GM21515 (cell line): ENCODE measurements at regions not wholly inside any gene's neighbourhood (a gene's known extent, or its start where the extent isn't known, plus 50 kb on each side); places are given as distances from the start of the nearest gene placed in this dataset.

Source experiments
- ATAC-seq: cut with Tn5 transposase; IDR thresholded peaks from one replicate; pipeline ENCODE4 v1.9.1; 2021; ENCODE audit not compliant: unreplicated experiment

GRCh38 chr6:137357263-137357947 is 136.8 kb downstream of the OLIG3 start:
- ATAC-seq = no peak

GRCh38 chr6:137353842-137354397 is 134.7 kb upstream of the IFNGR1 start:
- ATAC-seq = no peak

- ATAC-seq = no peak
Observed at GRCh38 chr6:137353346-137353745, 134.2 kb upstream of the IFNGR1 start.

DNA sequence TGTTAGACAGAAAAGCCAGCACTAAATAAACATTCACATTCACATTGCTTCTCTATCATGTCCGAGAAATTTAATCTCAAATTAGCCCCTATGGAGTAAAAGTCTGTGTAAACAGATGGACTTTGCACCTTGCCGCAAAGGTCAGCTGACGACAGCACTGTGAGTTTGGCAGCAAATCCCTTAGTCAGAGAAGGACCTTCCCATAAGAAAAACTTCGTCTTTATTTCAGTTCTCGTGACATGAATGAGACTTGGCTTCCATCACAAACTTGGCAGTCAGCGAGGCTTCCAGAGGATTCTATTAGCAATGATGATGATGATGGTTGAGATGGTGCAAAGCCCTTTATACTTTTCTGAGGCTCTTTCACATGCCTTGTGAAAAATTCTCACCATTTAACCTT is 133.7 kb upstream of the IFNGR1 start:
- ATAC-seq = no peak

DNA sequence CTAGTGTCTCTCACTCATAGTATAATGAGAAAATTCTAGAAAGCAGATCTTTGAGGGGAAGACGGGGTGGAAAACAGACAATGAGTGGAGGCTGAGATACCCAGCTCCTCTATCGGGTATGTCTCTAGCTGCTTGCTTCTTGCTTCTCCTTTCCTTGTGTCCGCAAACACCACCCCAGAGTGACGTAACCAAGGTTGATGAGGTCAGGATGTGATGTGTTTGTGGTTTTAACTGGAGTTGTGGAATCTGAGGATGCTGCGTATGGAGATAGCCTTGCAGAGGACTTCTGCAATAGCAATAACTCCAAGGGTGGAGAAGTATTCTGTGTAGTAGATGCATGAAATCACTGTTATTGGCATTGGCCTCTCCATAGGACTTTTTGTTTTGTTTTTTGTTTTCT is 132.7 kb upstream of the IFNGR1 start:
- ATAC-seq = no peak

- no peak for ATAC-seq
Observed at GRCh38 chr6:137350857-137351256, 131.7 kb upstream of the IFNGR1 start.

DNA sequence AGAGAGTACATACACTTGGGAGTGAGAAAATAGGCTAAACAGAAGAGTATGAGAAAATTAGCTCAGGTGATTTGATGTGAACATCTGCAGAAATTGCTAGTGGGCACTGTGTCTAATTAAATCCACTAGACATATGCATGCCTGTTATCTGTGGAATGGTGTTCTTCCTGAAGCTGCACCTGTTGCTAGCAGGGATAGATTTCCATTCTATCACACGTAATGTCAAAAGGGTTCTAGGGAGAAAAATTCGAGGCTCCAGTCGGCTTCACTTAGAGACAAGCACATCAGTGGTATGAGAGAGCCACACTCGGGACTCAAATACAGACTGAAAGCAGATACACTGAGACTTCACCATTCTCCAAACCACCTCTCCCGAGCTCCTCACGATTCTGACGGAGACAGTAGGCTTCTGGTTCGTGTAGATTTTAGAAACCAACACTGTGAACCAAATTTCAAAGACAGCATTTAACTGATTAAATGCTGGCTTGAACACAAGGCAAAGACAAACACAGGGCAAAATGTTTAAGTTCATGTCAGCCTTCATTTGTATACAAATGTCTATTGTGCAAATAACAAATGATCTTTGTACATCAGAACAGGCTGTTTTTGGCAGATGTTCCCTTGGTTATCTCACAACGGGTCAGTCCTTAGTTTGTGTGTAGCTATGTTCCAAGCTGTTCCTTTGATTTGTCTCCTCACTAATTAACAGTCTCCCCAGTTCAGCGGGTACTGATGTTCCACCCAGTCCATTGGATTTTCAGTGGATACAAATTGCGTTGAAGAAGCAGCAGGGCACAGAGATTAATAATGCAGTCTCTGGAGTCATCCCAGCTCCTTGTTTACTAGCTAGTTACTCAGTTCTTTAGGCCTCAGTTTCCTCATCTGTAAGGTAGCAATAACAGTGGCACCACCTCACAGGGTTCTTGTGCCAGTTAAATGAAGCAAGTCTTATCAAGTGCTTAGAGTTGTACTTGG is 131.0 kb upstream of the IFNGR1 start:
- no peak for ATAC-seq

- ATAC-seq = no peak
Observed at GRCh38 chr6:137348777-137349176, 129.6 kb upstream of the IFNGR1 start.

DNA sequence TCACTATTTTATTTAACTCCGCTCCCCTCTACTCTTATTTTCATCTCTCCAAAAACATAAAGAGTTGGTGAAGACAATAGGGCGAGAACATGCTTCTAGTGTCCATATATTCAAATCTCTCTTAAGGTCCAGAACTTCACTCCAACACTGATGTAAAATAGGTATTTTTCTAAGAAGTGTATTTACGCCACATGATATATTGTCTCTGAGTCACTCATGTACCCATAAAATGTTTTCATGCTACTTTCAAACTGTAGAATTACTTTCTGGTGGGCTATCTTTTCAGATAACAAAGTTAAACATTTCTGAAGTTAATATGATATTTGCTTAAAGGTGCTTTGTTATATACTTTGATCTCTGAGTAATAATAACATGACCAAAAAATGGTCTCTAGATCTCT is 124.1 kb upstream of the IFNGR1 start:
- ATAC-seq = no peak

DNA sequence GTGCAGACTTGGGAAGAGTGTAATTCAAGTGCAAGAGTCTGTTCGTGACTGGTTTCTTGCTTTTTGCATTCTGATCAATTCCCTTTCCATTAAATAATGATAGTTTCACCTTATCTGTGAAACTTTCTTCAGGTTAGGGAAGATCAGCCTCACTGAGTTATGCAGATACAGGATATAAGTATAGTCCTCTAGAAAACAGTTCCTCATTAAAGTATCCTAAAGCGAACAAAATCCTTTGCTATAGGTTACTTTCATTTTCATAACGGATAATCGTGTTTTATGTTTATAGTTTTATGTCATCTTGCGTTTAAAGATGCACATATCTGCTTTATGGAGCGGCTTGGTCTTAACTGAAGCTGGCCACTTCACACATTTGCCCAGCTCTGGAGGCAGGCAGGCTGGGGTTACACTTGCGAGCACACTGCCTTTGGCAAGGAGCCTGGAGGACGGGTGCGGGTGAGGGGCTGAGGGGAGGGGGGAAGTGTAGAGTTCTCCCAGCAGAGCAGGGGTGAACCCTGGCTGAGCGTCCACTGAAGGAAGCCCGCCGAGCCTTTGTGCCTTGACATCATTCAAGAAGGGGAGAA is 123.5 kb upstream of the IFNGR1 start:
- ATAC-seq = no peak

GRCh38 chr6:137341681-137342195 is 122.6 kb upstream of the IFNGR1 start:
- ATAC-seq = no peak

DNA sequence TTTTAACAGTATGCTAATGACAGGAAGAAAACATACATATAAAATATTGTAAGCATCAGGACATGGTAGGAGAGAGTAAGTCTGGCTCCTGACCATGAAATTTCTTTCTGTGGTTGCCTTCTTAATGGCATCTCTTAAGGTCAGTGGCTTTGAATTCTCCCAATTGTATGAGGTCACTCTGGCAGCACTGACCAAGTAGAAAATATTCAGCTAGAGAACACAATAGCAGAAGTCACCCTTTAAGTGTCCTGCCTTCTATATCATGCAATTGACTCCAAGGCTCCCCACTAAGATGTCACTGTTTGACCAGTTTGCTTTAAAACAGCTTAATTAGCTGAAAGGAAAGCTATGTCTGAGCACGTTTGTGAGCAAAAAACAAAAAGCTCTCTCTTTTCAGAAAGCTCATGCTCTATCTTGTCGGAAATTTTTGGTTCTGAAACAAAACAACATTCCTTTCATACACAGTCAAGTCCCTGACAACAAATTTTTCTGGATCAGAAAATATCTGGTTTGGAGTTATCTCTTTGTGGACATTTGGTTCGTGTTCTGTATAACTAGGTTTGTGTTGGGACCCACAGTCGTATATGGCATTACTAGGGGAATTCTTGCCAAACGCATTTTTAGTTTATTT is 120.9 kb upstream of the IFNGR1 start:
- no peak for ATAC-seq

GRCh38 chr6:137334884-137335283 is 115.7 kb upstream of the IFNGR1 start:
- no peak for ATAC-seq

GRCh38 chr6:137334094-137334493 is 114.9 kb upstream of the IFNGR1 start:
- ATAC-seq = no peak

DNA sequence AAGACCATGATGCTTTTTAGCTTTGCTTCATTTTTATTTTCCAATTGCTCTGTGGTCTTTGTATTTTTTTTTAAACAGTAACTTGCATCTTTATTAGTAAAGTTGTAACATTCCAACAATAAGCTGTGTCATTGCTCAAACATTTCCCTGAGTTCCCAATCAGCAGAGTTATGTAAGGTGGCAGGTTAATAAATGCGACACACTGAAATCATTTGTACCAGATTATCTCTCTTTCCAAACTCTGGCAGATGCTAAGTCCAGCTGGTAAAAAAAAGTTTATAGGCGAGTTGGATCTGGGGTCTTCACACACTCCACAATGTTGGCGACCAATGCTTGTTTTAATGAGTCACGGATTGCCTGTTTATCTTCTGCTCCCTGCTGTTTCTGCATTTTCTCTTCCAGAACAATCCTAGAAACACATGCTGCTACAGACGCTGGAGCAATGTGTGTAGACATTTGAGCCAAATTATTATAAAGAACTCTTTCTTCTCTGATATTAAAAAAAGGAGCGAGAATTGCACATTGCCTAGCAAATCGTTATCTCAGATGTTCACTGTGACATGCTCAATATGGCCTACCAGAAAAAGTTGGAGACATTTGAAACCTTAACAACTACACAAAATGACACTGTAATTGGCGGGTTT is 113.6 kb upstream of the IFNGR1 start:
- ATAC-seq = no peak

DNA sequence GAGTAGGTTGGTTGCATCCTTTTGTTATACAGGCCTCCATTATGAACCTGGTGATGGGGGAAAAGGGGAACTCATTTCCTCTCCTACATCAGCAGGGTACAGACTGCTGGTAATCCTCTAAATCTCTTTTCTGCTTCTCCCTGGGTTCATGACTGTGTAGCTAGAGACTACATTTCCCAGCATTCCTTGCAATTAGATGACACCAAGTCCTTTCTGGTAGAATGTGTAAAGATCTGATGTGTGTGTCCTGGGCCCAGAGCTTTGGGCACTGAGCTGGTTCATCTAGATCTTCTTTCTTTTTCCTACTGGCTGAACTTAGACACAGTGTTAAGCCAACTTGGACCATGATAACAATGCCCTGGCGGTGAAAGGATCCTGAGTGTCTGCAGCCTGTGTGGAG is 104.7 kb upstream of the IFNGR1 start:
- no peak for ATAC-seq

GRCh38 chr6:137320271-137320670 is 101.1 kb upstream of the IFNGR1 start:
- ATAC-seq = no peak

DNA sequence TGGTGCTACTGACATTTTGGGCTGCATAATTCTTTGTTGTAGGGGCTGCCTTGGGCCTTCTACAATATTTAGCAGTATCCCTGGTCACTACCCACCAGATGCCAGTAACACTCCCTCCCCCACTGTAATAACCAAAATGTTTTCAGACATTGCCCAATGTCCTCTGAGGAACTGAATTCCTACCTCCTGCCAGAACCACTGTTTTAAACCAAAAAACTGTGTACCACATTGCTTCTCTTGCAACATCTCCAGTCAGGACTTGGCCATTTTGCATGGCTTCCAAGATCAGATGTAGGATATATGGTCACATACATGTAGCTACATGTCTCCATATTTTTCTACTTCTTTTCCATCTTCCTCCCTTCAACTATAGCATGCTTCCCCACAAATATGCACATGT is 97.4 kb upstream of the IFNGR1 start:
- no peak for ATAC-seq

DNA sequence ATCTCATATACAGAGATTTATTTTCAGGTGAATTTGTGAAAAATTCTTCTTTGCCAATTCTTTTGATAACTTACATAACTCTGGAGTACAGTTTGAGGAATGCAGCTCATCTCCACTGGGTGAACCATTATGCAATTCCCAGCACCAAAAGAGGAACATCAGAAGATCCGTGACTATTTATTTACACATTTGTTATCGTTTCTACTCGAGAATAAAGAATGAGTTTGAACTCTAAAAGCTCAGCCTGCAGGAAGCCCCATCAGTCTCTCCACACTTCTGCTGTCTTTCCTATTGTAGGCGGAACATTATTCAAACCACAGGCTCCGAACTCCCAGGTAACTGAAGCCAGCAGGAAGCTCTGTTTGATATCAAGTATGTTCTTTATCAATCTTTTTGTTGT is 95.9 kb upstream of the IFNGR1 start:
- ATAC-seq = no peak
